Activated T-helper 1 cell treated with anti-CD3 and anti-CD28 coated beads, Interleukin-12 subunit alpha, Interleukin-12 subunit beta, Interleukin-2, Interleukin-4 antibody, amounts not matched to agents 30 ng/mL and 10 ng/mL and 1 ng/mL, durations not matched to agents 14 hours and 24 hours and 36 hours (primary cell): ENCODE measurements at regions not wholly inside any gene's neighbourhood (a gene's known extent, or its start where the extent isn't known, plus 50 kb on each side); places are given as distances from the start of the nearest gene placed in this dataset.
"Not testable (repeated sequence)": the region's sequence is repeated elsewhere in the genome, so short reads cannot be mapped to it uniquely, and the experiment has no call there.

ENCODE experiments used
- DNase-seq: peaks from one replicate; pipeline ENCODE4 v3.0.0; 2021; ENCODE audit warnings: low spot score
- H3K27ac Mint-ChIP-seq: one replicate; pipeline ENCODE4 v1.8.0; 2021; ENCODE audit warnings: mild to moderate bottlenecking, mixed read lengths
- H3K27me3 Mint-ChIP-seq: one replicate; pipeline ENCODE4 v1.8.0; 2022; ENCODE audit warnings: mild to moderate bottlenecking, moderate library complexity, mixed read lengths; ENCODE audit not compliant: insufficient read depth
- H3K36me3 Mint-ChIP-seq: one replicate; pipeline ENCODE4 v1.8.0; 2021; ENCODE audit warnings: low read depth, mixed read lengths
- H3K4me1 Mint-ChIP-seq: one replicate; pipeline ENCODE4 v1.8.0; 2021; ENCODE audit warnings: low read depth, mixed read lengths
- H3K4me3 Mint-ChIP-seq: one replicate; pipeline ENCODE4 v1.8.0; 2021; ENCODE audit warnings: mild to moderate bottlenecking, moderate library complexity, mixed read lengths
- H3K9me3 Mint-ChIP-seq: one replicate; pipeline ENCODE4 v1.8.0; 2021; ENCODE audit warnings: mixed read lengths
- intact Hi-C: fragments of 100-400 bp; cut with micrococcal nuclease; formaldehyde crosslinking; loops from one replicate; pipeline ENCODE4 v1.15.1; 2024

GRCh38 chr1:201729973-201730608 is 98.9 kb upstream of the IPO9 start:
- intact Hi-C loops: no loop called here
- H3K9me3 Mint-ChIP-seq: no peaks in the 10 kb centered on the region
- no peaks in the 10 kb centered on the region for H3K36me3 Mint-ChIP-seq
- H3K4me3 Mint-ChIP-seq: no peak overlapping the region
- no peak overlapping the region for H3K27ac Mint-ChIP-seq
- DNase-seq: no peak
- peaks cover 8% of the 10 kb centered on the region for H3K27me3 Mint-ChIP-seq
- no peaks in the 10 kb centered on the region for H3K4me1 Mint-ChIP-seq

GRCh38 chr1:201730611-201731010 is 98.3 kb upstream of the IPO9 start:
- no peak for DNase-seq
- Mint-ChIP-seq H3K9me3 (no peaks in the 10 kb centered on the region), H3K36me3 (no peaks in the 10 kb centered on the region), H3K27me3 (peaks cover 8% of the 10 kb centered on the region), H3K27ac (no peak overlapping the region), H3K4me1 (no peaks in the 10 kb centered on the region), H3K4me3 (no peak overlapping the region)
- intact Hi-C loops: no loop called here

- intact Hi-C loops: no loop called here
- no peak for DNase-seq
- peaks cover 9% of the 10 kb centered on the region for H3K27me3 Mint-ChIP-seq
- no peak overlapping the region for H3K4me3 Mint-ChIP-seq
- H3K9me3 Mint-ChIP-seq: no peaks in the 10 kb centered on the region
- no peaks in the 10 kb centered on the region for H3K4me1 Mint-ChIP-seq
- no peak overlapping the region for H3K27ac Mint-ChIP-seq
- no peaks in the 10 kb centered on the region for H3K36me3 Mint-ChIP-seq
Observed at GRCh38 chr1:201731142-201731541, 97.8 kb upstream of the IPO9 start.

GRCh38 chr1:201731592-201731991 is 97.4 kb upstream of the IPO9 start:
- DNase-seq: no peak
- H3K9me3 Mint-ChIP-seq: no peaks in the 10 kb centered on the region
- H3K27me3 Mint-ChIP-seq: peaks cover 13% of the 10 kb centered on the region
- intact Hi-C loops: no loop called here
- no peaks in the 10 kb centered on the region for H3K4me1 Mint-ChIP-seq
- H3K36me3 Mint-ChIP-seq: no peaks in the 10 kb centered on the region
- H3K4me3 Mint-ChIP-seq: no peak overlapping the region
- H3K27ac Mint-ChIP-seq: no peak overlapping the region

GRCh38 chr1:201732351-201732750 is 96.6 kb upstream of the IPO9 start:
- intact Hi-C loops: no loop called here
- Mint-ChIP-seq H3K4me1 (no peaks in the 10 kb centered on the region), H3K27ac (no peak overlapping the region), H3K4me3 (no peak overlapping the region), H3K9me3 (no peaks in the 10 kb centered on the region), H3K36me3 (no peaks in the 10 kb centered on the region), H3K27me3 (peaks cover 18% of the 10 kb centered on the region)
- DNase-seq: no peak

- H3K4me1 Mint-ChIP-seq, intact Hi-C loops, DNase-seq, H3K9me3 Mint-ChIP-seq, H3K27ac Mint-ChIP-seq, H3K36me3 Mint-ChIP-seq, H3K4me3 Mint-ChIP-seq: not testable (repeated sequence)
- H3K27me3 Mint-ChIP-seq: peaks cover 31% of the 10 kb centered on the region
Observed at GRCh38 chr1:201734221-201734620, 94.7 kb upstream of the IPO9 start.

GRCh38 chr1:201734786-201735185 is 94.2 kb upstream of the IPO9 start:
- no peak for DNase-seq
- peaks cover 36% of the 10 kb centered on the region for H3K27me3 Mint-ChIP-seq
- no peaks in the 10 kb centered on the region for H3K36me3 Mint-ChIP-seq
- no peak overlapping the region for H3K27ac Mint-ChIP-seq
- intact Hi-C loops: no loop called here
- no peak overlapping the region for H3K4me3 Mint-ChIP-seq
- H3K9me3 Mint-ChIP-seq: no peaks in the 10 kb centered on the region
- no peaks in the 10 kb centered on the region for H3K4me1 Mint-ChIP-seq

GRCh38 chr1:201736707-201737320 is 92.1 kb upstream of the IPO9 start:
- peaks cover 53% of the 10 kb centered on the region for H3K27me3 Mint-ChIP-seq
- no peaks in the 10 kb centered on the region for H3K9me3 Mint-ChIP-seq
- no peak overlapping the region for H3K27ac Mint-ChIP-seq
- no peaks in the 10 kb centered on the region for H3K36me3 Mint-ChIP-seq
- H3K4me1 Mint-ChIP-seq: peaks cover 5% of the 10 kb centered on the region
- no peak for DNase-seq
- no peak overlapping the region for H3K4me3 Mint-ChIP-seq
- intact Hi-C loops: no loop called here

GRCh38 chr1:201737352-201738060 is 91.5 kb upstream of the IPO9 start:
- intact Hi-C loops: no loop called here
- Mint-ChIP-seq H3K27me3 (peaks cover 59% of the 10 kb centered on the region), H3K36me3 (no peaks in the 10 kb centered on the region), H3K27ac (no peak overlapping the region), H3K4me3 (no peak overlapping the region), H3K4me1 (peaks cover 5% of the 10 kb centered on the region), H3K9me3 (no peaks in the 10 kb centered on the region)
- no peak for DNase-seq

GRCh38 chr1:201739080-201739479 is 89.9 kb upstream of the IPO9 start:
- no peaks in the 10 kb centered on the region for H3K9me3 Mint-ChIP-seq
- DNase-seq: no peak
- H3K4me1 Mint-ChIP-seq: peaks cover 5% of the 10 kb centered on the region
- H3K36me3 Mint-ChIP-seq: no peaks in the 10 kb centered on the region
- intact Hi-C loops: no loop called here
- H3K27me3 Mint-ChIP-seq: peaks cover 62% of the 10 kb centered on the region
- H3K4me3 Mint-ChIP-seq: no peak overlapping the region
- no peak overlapping the region for H3K27ac Mint-ChIP-seq

GRCh38 chr1:201739492-201740085 is 89.4 kb upstream of the IPO9 start:
- Mint-ChIP-seq H3K4me1 (peaks cover 5% of the 10 kb centered on the region), H3K27me3 (peaks cover 62% of the 10 kb centered on the region), H3K4me3 (peak overlapping the region; percentile 67), H3K9me3 (no peaks in the 10 kb centered on the region), H3K36me3 (no peaks in the 10 kb centered on the region), H3K27ac (no peak overlapping the region)
- intact Hi-C loops: no loop called here
- peak; percentile 3 for DNase-seq

GRCh38 chr1:201740086-201740541 is 88.8 kb upstream of the IPO9 start:
- Mint-ChIP-seq H3K4me3 (no peak overlapping the region), H3K36me3 (no peaks in the 10 kb centered on the region), H3K4me1 (peaks cover 5% of the 10 kb centered on the region), H3K9me3 (no peaks in the 10 kb centered on the region), H3K27me3 (peaks cover 62% of the 10 kb centered on the region), H3K27ac (no peak overlapping the region)
- intact Hi-C loops: no loop called here
- no peak for DNase-seq

- intact Hi-C loops: no loop called here
- Mint-ChIP-seq H3K4me1 (peaks cover 5% of the 10 kb centered on the region), H3K27ac (no peak overlapping the region), H3K9me3 (no peaks in the 10 kb centered on the region), H3K27me3 (peaks cover 62% of the 10 kb centered on the region), H3K36me3 (no peaks in the 10 kb centered on the region), H3K4me3 (peak overlapping the region; percentile 66)
- DNase-seq: no peak
Observed at GRCh38 chr1:201740670-201741111, 88.3 kb upstream of the IPO9 start.
